ENCODE measurements at regions not wholly inside any gene's neighbourhood (a gene's known extent, or its start where the extent isn't known, plus 50 kb on each side); places are given as distances from the start of the nearest gene placed in this dataset.

DNA sequence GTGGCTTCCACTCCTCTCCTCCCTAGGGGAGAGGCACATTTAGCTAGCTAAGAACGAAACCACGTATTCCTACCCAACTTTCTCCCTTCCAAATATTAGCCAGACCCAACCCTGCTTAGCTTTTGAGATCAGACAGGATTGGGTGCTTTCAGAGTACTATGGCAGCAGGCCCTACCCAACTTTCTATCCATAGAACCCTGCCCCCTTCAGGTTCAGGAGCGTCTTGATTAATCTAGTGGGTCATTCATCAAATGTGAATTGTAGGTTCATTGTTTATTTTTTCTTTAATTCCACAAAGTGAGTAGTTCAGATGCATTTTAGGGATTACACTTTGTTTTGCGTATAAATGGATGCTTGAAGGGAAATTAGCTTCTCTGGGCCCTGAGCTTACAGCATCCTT is 188.3 kb downstream of the MIB1 start:
- H3K36me3 ChIP-seq (ENCODE audit: insufficient read depth, low read depth, low read length) = no peaks in the 10 kb centered on the region
- H3K27me3 ChIP-seq (ENCODE audit: insufficient read depth, low read length) = peaks cover 50% of the 10 kb centered on the region
- H3K9me3 ChIP-seq (ENCODE audit: insufficient read depth, low read depth, low read length) = no peaks in the 10 kb centered on the region
- no peak overlapping the region for H3K9ac ChIP-seq (ENCODE audit: low read depth, low read length)
- no peak overlapping the region for H3K4me3 ChIP-seq (ENCODE audit: low read length)
- H3K27ac ChIP-seq (ENCODE audit: low read length) = no peak overlapping the region
- H3K4me1 ChIP-seq (ENCODE audit: insufficient read depth, low read length) = no peaks in the 10 kb centered on the region; the same call in 1 of the 2 replicates

DNA sequence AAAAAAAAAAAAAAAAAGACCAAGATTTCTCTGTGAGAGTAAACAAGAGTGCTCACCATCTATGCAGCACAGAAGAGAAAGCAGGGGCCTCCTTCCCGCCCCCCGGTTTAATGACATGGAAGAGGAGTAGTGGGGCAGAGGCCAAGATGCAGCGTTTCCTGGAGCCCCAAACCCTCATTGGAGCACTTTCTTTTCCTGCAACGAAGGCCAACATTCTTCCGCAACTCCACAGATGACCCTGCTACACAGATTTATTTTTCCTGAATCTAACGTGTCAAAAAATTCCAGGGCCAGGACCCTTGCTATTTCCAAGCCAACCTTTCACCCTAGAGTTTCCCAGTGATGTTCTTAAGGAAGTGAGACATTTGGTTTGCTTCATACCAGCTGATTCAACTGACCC is 189.6 kb downstream of the MIB1 start:
- Histone ChIP-seq H3K4me3 (ENCODE audit: low read length) (no peak overlapping the region), H3K9ac (ENCODE audit: low read depth, low read length) (no peak overlapping the region), H3K4me1 (ENCODE audit: insufficient read depth, low read length) (no peaks in the 10 kb centered on the region; the same call in 1 of the 2 replicates), H3K27ac (ENCODE audit: low read length) (no peak overlapping the region), H3K36me3 (ENCODE audit: insufficient read depth, low read depth, low read length) (no peaks in the 10 kb centered on the region), H3K9me3 (ENCODE audit: insufficient read depth, low read depth, low read length) (no peaks in the 10 kb centered on the region), H3K27me3 (ENCODE audit: insufficient read depth, low read length) (peaks cover 60% of the 10 kb centered on the region)

DNA sequence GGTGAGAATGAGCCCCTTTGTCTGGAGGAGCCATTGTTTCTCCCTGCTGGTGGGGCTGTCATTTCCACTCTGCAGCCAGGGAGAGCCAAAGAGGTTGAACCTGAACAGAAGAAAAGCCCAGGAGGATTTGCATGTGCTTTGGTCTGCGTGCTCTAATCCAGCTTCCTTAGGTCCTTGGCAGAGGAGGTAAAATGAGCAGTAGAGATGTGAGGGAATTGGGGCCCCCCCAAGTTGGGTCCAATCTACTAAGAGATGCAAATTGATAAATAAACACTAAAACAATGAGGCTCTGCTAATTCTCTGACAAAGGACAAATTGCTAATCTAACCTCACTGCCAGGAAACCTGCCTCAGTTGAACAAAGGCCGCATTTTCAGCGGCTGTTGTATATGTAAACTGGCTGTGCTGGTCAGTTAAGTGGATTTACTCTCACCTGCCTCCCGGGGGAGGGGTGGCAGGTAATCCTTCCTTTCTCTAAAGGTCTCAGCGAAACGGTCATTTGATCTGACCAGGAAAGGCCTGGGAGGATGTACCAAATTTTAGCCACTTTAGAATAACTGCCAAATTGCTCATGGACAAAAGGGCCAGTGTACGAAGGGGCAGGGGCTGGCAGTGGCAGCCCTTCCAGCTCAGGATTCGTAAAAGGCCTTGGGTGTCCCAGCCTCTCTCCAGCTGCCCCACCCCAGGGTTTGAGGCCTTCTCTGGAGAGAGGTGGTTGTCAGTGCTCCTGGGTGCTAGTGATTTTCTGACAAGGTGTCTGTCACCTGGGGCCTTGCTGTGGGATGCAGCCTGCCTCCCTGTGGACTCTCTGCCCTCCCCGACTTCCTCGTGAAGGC is 193.6 kb downstream of the MIB1 start:
- Histone ChIP-seq H3K9ac (ENCODE audit: low read depth, low read length) (no peak overlapping the region), H3K27me3 (ENCODE audit: insufficient read depth, low read length) (peaks cover 77% of the 10 kb centered on the region), H3K4me1 (ENCODE audit: insufficient read depth, low read length) (no peaks in the 10 kb centered on the region)

DNA sequence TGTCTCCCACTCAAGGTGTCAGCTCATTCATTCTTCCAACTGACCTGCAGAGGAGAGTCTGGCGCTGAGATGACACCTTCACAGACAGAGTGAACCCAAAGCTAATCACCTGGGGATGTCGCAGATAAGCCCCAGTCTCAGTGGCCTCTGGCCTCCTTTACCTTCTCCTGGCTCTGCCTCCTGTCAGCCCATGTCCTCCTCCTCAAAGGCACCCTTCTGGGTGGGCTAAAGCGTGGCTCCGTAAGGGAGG is 194.1 kb downstream of the MIB1 start:
- H3K27ac ChIP-seq (ENCODE audit: low read length) = no peak overlapping the region
- no peaks in the 10 kb centered on the region for H3K4me1 ChIP-seq (ENCODE audit: insufficient read depth, low read length)
- H3K9ac ChIP-seq (ENCODE audit: low read depth, low read length) = no peak overlapping the region
- H3K9me3 ChIP-seq (ENCODE audit: insufficient read depth, low read depth, low read length) = no peaks in the 10 kb centered on the region
- peaks cover 73% of the 10 kb centered on the region for H3K27me3 ChIP-seq (ENCODE audit: insufficient read depth, low read length)
- no peak overlapping the region for H3K4me3 ChIP-seq (ENCODE audit: low read length)
- no peaks in the 10 kb centered on the region for H3K36me3 ChIP-seq (ENCODE audit: insufficient read depth, low read depth, low read length)

More for the DNA sequence above, 193.6 kb downstream of the MIB1 start:
- H3K36me3 ChIP-seq (ENCODE audit: insufficient read depth, low read depth, low read length) = no peaks in the 10 kb centered on the region
- H3K27ac ChIP-seq (ENCODE audit: low read length) = no peak overlapping the region
- no peaks in the 10 kb centered on the region for H3K9me3 ChIP-seq (ENCODE audit: insufficient read depth, low read depth, low read length)
- H3K4me3 ChIP-seq (ENCODE audit: low read length) = no peak overlapping the region

DNA sequence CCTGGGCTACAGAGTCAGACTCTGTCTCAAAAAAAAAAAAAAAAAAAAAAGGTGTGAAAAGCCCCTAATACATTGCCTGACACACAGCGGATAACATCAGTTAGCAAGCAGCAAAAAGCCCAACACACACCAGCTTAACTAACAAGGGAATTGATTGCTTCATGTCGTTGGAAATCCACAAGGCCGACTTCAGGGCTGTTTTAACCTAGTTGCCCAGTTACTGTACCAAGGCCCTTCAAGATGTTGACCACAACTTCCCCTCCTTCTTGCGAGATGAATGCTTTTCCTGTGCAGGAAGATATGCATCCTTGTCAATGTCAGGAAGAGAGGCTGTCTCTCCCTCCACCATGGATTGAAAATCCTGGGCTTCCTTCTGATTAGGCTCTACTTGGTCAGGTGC is 202.9 kb downstream of the MIB1 start:
- no peak overlapping the region for H3K27ac ChIP-seq (ENCODE audit: low read length)
- no peaks in the 10 kb centered on the region for H3K36me3 ChIP-seq (ENCODE audit: insufficient read depth, low read depth, low read length)
- no peak overlapping the region for H3K4me3 ChIP-seq (ENCODE audit: low read length)
- H3K9ac ChIP-seq (ENCODE audit: low read depth, low read length) = no peak overlapping the region
- H3K27me3 ChIP-seq (ENCODE audit: insufficient read depth, low read length) = peaks cover 3% of the 10 kb centered on the region; the same call in 1 of the 2 replicates
- no peaks in the 10 kb centered on the region for H3K9me3 ChIP-seq (ENCODE audit: insufficient read depth, low read depth, low read length)
- no peaks in the 10 kb centered on the region for H3K4me1 ChIP-seq (ENCODE audit: insufficient read depth, low read length)

DNA sequence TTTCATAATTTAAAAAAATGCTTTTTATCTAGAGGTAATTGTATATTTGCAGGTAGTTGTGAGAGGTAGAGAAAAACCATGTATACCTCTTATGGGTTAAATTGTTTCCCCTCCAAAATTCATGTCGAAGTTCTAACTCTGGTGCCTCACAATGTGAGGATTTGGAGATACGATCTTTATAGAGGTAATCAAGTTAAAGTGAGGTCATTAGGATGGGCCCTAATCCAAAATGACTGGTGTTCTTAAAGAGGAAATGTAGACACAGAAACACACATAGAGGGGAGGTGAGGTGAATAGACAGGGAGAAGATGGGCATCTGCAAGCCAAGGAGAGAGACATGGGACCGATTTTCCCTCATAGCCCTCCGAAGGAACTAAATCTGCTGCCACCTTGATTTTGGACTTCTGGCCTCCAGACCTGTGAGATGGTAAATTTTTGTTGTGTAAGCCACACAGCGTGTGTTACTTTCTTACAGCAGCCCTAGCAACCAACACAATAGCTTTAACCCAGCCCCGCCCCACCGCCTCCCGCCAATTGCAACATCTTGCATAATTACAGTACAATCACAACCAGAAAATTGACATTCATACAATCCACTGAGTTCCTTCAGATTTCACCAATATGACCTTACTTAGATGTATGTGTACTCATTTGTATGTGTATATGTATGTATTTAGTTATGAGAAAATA is 208.9 kb downstream of the MIB1 start:
- Histone ChIP-seq H3K9ac (ENCODE audit: low read depth, low read length) (no peak overlapping the region), H3K36me3 (ENCODE audit: insufficient read depth, low read depth, low read length) (no peaks in the 10 kb centered on the region), H3K4me1 (ENCODE audit: insufficient read depth, low read length) (no peaks in the 10 kb centered on the region), H3K4me3 (ENCODE audit: low read length) (no peak overlapping the region), H3K27me3 (ENCODE audit: insufficient read depth, low read length) (peaks cover 3% of the 10 kb centered on the region; the same call in 1 of the 2 replicates), H3K27ac (ENCODE audit: low read length) (no peak overlapping the region), H3K9me3 (ENCODE audit: insufficient read depth, low read depth, low read length) (no peaks in the 10 kb centered on the region)

DNA sequence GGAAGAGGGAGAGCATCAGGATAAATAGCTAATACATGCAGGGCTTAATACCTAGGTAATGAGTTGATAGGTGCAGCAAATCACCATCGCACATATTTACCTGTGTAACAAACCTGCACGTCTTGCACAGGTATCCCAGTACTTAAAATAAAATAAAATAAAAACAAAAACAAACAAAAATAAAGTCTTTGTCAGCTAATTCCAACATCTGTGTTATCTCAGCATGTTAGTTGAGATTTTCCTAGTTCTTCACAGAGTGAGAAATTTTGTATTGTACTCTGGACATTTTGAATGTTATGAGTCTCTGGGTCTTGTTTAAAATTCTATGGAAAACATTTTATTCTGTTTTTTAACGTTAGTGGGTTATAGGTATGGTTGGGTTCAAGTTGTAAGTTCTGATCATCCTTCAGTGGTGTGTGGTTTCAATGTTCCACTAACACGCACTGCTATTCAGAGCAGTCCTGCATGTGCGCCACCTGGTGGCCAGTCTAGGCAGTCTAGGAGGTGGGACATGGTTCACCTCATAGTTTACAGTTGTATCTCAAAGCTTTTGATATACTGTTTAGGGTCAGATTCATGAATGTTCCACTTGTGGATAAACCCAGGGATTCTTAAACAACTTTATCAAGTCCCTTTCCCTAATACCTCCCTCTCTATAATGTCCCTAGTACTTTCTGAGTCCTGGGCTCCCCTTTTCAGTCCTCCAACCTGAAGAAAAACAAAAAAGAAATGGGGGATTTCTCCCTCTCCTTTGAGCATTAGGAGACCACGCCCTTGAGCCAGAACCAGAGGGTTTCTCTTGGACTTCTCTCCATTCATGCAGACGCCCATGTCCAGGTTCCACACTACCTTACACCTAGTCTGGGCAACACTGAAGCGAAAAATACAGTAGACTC is 213.4 kb upstream of the GATA6 start:
- H3K4me3 ChIP-seq (ENCODE audit: low read length) = no peak overlapping the region
- no peak overlapping the region for H3K27ac ChIP-seq (ENCODE audit: low read length)

DNA sequence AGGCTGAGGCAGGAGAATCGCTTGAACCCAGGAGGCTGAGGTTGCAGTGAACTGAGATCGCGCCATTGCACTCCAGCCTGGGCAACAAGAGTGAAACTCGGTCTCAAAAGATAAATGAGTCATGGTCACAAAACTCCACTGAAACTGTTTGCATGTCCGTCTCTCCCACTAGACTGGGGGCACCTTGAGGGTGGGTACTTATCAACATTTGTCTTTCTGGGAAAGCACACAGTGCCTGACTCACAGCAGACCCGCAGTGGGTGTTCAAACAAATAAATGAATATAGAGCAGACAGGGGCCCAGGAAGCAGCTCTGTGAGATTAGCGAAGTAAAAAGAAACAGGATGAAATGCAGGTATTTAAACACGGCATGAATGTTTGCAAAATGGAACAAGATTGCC is 211.1 kb upstream of the GATA6 start:
- no peaks in the 10 kb centered on the region for H3K9me3 ChIP-seq (ENCODE audit: insufficient read depth, low read depth, low read length)
- H3K9ac ChIP-seq (ENCODE audit: low read depth, low read length) = no peak overlapping the region
- no peak overlapping the region for H3K27ac ChIP-seq (ENCODE audit: low read length)
- H3K36me3 ChIP-seq (ENCODE audit: insufficient read depth, low read depth, low read length) = no peaks in the 10 kb centered on the region
- no peak overlapping the region for H3K4me3 ChIP-seq (ENCODE audit: low read length)
- no peaks in the 10 kb centered on the region for H3K4me1 ChIP-seq (ENCODE audit: insufficient read depth, low read length)
- H3K27me3 ChIP-seq (ENCODE audit: insufficient read depth, low read length) = no peaks in the 10 kb centered on the region

More for the DNA sequence above, 213.4 kb upstream of the GATA6 start:
- Histone ChIP-seq H3K27me3 (ENCODE audit: insufficient read depth, low read length) (no peaks in the 10 kb centered on the region), H3K9me3 (ENCODE audit: insufficient read depth, low read depth, low read length) (no peaks in the 10 kb centered on the region), H3K4me1 (ENCODE audit: insufficient read depth, low read length) (no peaks in the 10 kb centered on the region), H3K36me3 (ENCODE audit: insufficient read depth, low read depth, low read length) (no peaks in the 10 kb centered on the region), H3K9ac (ENCODE audit: low read depth, low read length) (no peak overlapping the region)

DNA sequence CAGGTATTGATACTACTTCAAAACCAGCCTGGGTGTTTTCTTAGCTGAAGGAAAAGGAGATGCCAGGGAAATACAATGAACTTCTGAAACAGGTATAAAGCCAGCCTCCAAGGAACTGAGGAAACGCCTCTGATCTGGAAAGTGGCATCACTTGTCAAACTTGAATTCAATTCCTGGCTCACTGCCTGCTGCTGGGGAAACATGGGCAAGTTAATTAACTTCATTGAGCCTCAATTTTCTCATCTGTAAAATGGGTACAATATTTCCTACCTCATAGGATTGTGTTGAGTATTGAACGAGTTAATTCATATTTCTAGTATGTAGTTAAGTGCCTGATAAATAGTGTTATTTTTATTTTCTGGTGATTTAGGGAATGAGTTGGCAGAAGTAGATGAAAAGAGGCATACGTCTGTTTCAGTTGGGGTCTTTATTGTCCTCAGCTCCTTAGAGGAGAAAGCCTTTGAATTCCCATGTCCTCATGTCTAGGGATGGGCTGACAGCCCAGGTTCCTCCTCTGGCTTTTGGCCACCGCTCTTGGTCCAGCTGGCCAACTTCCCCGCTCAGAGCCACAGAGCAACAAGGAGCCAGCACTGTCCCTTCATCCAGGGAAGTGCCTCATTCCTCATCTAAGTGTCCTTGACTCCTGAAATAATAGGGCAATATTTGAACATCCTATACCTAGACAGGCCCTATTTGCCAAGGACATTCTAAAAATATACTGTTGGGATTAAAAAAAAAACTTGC is 210.5 kb upstream of the GATA6 start:
- Histone ChIP-seq H3K27ac (ENCODE audit: low read length) (no peak overlapping the region), H3K9ac (ENCODE audit: low read depth, low read length) (no peak overlapping the region), H3K36me3 (ENCODE audit: insufficient read depth, low read depth, low read length) (no peaks in the 10 kb centered on the region), H3K27me3 (ENCODE audit: insufficient read depth, low read length) (no peaks in the 10 kb centered on the region), H3K4me1 (ENCODE audit: insufficient read depth, low read length) (no peaks in the 10 kb centered on the region), H3K4me3 (ENCODE audit: low read length) (no peak overlapping the region), H3K9me3 (ENCODE audit: insufficient read depth, low read depth, low read length) (no peaks in the 10 kb centered on the region)

DNA sequence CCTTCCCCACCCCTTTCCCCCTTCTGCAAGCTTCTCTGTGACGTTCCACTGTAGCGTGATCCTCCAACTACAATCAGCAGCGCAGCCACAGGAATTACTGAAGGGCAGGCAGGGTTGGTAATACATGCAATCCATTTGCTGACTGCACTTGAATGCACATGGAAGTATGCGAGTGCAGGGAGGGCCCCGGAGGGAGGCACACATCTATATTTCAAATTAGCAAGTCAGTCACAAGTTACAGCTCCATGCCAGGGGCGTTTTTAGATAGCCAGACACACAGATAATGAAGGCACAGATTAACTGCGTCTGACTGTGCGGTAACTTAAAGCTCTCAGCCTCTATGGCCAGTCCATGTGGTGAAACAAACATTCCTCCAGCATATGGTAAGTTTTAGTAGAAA is 209.2 kb upstream of the GATA6 start:
- Histone ChIP-seq H3K27me3 (ENCODE audit: insufficient read depth, low read length) (no peaks in the 10 kb centered on the region), H3K4me1 (ENCODE audit: insufficient read depth, low read length) (no peaks in the 10 kb centered on the region), H3K9ac (ENCODE audit: low read depth, low read length) (no peak overlapping the region), H3K4me3 (ENCODE audit: low read length) (no peak overlapping the region), H3K27ac (ENCODE audit: low read length) (no peak overlapping the region), H3K36me3 (ENCODE audit: insufficient read depth, low read depth, low read length) (no peaks in the 10 kb centered on the region), H3K9me3 (ENCODE audit: insufficient read depth, low read depth, low read length) (no peaks in the 10 kb centered on the region)

DNA sequence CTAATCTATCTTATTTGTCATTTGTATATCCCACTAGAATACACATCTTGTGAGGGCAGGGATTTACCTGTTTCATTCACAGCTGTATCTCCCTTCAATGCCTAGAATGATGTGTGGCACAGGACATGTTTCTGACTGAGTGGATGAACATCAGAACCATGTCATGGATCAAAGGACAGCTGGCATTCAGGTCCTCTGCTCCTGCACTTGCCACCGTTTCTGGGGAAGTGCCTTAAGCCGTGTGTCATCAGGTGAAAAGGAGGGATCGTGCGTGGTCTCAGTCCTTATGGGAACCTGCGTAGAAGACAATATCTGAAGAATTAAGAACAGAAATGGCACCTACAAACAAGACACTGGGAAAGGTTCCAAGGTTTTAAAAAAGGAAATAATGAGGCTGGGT is 206.1 kb upstream of the GATA6 start:
- Histone ChIP-seq H3K36me3 (ENCODE audit: insufficient read depth, low read depth, low read length) (no peaks in the 10 kb centered on the region), H3K27ac (ENCODE audit: low read length) (no peak overlapping the region), H3K9me3 (ENCODE audit: insufficient read depth, low read depth, low read length) (no peaks in the 10 kb centered on the region), H3K4me1 (ENCODE audit: insufficient read depth, low read length) (no peaks in the 10 kb centered on the region), H3K4me3 (ENCODE audit: low read length) (no peak overlapping the region), H3K9ac (ENCODE audit: low read depth, low read length) (no peak overlapping the region), H3K27me3 (ENCODE audit: insufficient read depth, low read length) (no peaks in the 10 kb centered on the region)

All from iPS-20b (cell line).